ENCODE measurements at regions not wholly inside any gene's neighbourhood (a gene's known extent, or its start where the extent isn't known, plus 50 kb on each side); places are given as distances from the start of the nearest gene placed in this dataset.

GRCh38 chr6:9708600-9708999 lies 706.3 kb downstream of the TFAP2A start:
- no peaks in the 10 kb centered on the region for H4K20me1 ChIP-seq (ENCODE audit: insufficient read depth)
- H3K9me3 ChIP-seq (ENCODE audit: control insufficient read depth in 1 of 2, insufficient read depth in 1 of 2, low read depth in 1 of 2, low read length in 2 of 2) = no peaks in the 10 kb centered on the region
- no peaks in the 10 kb centered on the region for H3K79me2 ChIP-seq (ENCODE audit: insufficient read depth, low read length)
- H3K9me2 ChIP-seq (ENCODE audit: insufficient read depth) = no peaks in the 10 kb centered on the region
- no peak for ATAC-seq
- H3K4me1 ChIP-seq (ENCODE audit: control insufficient read depth in 1 of 2, insufficient read depth in 2 of 2, low read length in 2 of 2) = 0 out of 4 replicates have a peak, but pooled peaks cover 0 to 3% of the 10 kb centered on the region in 2 experiments
- ChIA-PET RAD21 (ENCODE audit: low non-redundant PET in 1 of 2, low total read pairs in 2 of 2, uncharacterized antibody in 2 of 2, unreplicated experiment in 2 of 2) (no interaction called here), POLR2A (no interaction called here), CTCF (no interaction called here)
- intact Hi-C loops (cut with micrococcal nuclease) = no loop called here
- DNase-seq (ENCODE audit: low read depth, low spot score) = no peak
- H3K27ac ChIP-seq (ENCODE audit: low read depth, low read length) = no peak overlapping the region
- TF ChIP-seq ZNF274 (IDR thresholded peaks at IDR 0.05; ENCODE audit: low read depth, low read length) = no peak
- no peak for TF ChIP-seq POLR2A (IDR thresholded peaks at IDR 0.05; ENCODE audit: borderline replicate concordance, extremely low read depth, insufficient read depth, insufficient read length)
- TF ChIP-seq ZBTB33 (IDR thresholded peaks at IDR 0.05; ENCODE audit: extremely low read depth, insufficient replicate concordance, low read length) = no peak
- TF ChIP-seq TCF7L2 (IDR thresholded peaks at IDR 0.05; ENCODE audit: borderline replicate concordance, extremely low read depth, insufficient read depth, insufficient read length) = no peak
- TF ChIP-seq SIN3A (IDR thresholded peaks at IDR 0.05; ENCODE audit: low read depth) = no peak
- TF ChIP-seq, protein P1, sequence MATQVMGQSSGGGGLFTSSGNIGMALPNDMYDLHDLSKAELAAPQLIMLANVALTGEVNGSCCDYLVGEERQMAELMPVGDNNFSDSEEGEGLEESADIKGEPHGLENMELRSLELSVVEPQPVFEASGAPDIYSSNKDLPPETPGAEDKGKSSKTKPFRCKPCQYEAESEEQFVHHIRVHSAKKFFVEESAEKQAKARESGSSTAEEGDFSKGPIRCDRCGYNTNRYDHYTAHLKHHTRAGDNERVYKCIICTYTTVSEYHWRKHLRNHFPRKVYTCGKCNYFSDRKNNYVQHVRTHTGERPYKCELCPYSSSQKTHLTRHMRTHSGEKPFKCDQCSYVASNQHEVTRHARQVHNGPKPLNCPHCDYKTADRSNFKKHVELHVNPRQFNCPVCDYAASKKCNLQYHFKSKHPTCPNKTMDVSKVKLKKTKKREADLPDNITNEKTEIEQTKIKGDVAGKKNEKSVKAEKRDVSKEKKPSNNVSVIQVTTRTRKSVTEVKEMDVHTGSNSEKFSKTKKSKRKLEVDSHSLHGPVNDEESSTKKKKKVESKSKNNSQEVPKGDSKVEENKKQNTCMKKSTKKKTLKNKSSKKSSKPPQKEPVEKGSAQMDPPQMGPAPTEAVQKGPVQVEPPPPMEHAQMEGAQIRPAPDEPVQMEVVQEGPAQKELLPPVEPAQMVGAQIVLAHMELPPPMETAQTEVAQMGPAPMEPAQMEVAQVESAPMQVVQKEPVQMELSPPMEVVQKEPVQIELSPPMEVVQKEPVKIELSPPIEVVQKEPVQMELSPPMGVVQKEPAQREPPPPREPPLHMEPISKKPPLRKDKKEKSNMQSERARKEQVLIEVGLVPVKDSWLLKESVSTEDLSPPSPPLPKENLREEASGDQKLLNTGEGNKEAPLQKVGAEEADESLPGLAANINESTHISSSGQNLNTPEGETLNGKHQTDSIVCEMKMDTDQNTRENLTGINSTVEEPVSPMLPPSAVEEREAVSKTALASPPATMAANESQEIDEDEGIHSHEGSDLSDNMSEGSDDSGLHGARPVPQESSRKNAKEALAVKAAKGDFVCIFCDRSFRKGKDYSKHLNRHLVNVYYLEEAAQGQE (IDR thresholded peaks at IDR 0.05; ENCODE audit: low read depth) = no peak
- TF ChIP-seq CTCF (IDR thresholded peaks at IDR 0.05 in 2 of 3, conservative IDR thresholded peaks at IDR 0.05 in 1 of 3; ENCODE audit: borderline replicate concordance in 1 of 3, insufficient read depth in 1 of 3, low read depth in 2 of 3, low read length in 2 of 3) = no peak
- no peaks in the 10 kb centered on the region for H3K36me3 ChIP-seq (ENCODE audit: control insufficient read depth in 1 of 2, insufficient read depth in 2 of 2, low read length in 2 of 2)
- BruUV-seq (replicated peaks) = no TSS peak
- no peak overlapping the region for H3K4me3 ChIP-seq (replicated peaks in 1 of 2; ENCODE audit: low read depth in 1 of 2, low read length in 2 of 2)
- no peak overlapping the region for H2AFZ ChIP-seq (ENCODE audit: low read depth, low read length, poor library complexity, severe bottlenecking)
- no peaks in the 10 kb centered on the region for H3K27me3 ChIP-seq (ENCODE audit: insufficient read depth, low read length)
- H3K9ac ChIP-seq (ENCODE audit: low read length) = no peak overlapping the region
- H3K4me2 ChIP-seq (ENCODE audit: low read length) = no peak overlapping the region
